ENCODE measurements at regions not wholly inside any gene's neighbourhood (a gene's known extent, or its start where the extent isn't known, plus 50 kb on each side); places are given as distances from the start of the nearest gene placed in this dataset.

GRCh38 chrX:39504850-39505259 is 592.9 kb downstream of the BCOR start:
- no peak for DNase-seq (ENCODE audit: missing footprints)
- intact Hi-C loops (cut with DNase I): no loop called here
- peak; percentile 71 for ATAC-seq

DNA sequence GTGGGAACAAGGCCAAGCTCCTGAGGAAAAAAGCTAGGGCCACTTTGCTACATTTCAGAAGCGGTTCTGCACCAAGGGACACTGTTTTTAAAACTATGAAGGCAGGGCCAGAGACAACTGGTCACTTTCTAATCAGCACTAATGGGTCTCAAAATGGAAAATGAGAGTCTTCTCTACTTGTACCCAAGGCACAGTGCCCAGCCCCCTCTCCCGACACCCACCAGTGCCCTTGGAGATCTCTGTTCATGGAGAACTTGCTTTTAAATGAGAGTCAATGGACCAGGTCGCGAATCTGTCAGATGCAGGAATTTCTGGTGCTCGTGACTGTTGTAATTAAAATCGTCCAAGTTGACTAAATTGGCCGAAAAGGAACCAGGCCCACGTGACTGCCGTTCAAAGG is 591.6 kb downstream of the BCOR start:
- intact Hi-C loops (cut with DNase I): no loop called here
- DNase-seq (ENCODE audit: missing footprints) (no peak), ATAC-seq (no peak)

GRCh38 chrX:39507034-39507433 is 590.7 kb downstream of the BCOR start:
- ATAC-seq: no peak
- intact Hi-C loops (cut with DNase I): no loop called here

GRCh38 chrX:39507617-39508299 is 590.0 kb downstream of the BCOR start:
- ATAC-seq: peak; percentile 79
- no peak for DNase-seq (ENCODE audit: missing footprints)
- intact Hi-C loops (cut with DNase I): no loop called here

More at GRCh38 chrX:39507034-39507433, 590.7 kb downstream of the BCOR start:
- no peak for DNase-seq (ENCODE audit: missing footprints)

DNA sequence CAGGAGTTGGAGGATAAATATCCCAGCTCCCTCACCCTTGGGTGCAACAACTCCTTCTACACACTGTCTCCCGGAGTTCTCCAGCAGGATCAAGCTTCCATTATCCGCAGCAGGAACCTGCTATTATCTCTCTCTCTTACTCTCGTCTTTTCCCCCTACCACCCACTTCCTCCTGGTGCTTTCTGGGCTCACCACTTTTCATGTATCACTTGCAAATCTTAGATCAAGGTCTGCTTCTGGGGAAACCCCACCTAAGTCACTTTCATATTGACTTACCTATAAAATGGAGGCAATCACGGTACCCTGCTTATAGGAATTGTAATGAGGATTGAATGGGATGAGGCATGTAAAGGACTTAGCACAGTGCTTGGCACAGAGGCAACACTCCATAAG is 589.5 kb downstream of the BCOR start:
- intact Hi-C loops (cut with DNase I): no loop called here
- no peak for DNase-seq (ENCODE audit: missing footprints)
- no peak for ATAC-seq

GRCh38 chrX:39509157-39509556 is 588.6 kb downstream of the BCOR start:
- intact Hi-C loops (cut with DNase I): no loop called here
- ATAC-seq (no peak), DNase-seq (ENCODE audit: missing footprints) (no peak)

GRCh38 chrX:39513836-39514235 is 583.9 kb downstream of the BCOR start:
- no peak for ATAC-seq
- intact Hi-C loops (cut with DNase I): no loop called here
- no peak for DNase-seq (ENCODE audit: missing footprints)

DNA sequence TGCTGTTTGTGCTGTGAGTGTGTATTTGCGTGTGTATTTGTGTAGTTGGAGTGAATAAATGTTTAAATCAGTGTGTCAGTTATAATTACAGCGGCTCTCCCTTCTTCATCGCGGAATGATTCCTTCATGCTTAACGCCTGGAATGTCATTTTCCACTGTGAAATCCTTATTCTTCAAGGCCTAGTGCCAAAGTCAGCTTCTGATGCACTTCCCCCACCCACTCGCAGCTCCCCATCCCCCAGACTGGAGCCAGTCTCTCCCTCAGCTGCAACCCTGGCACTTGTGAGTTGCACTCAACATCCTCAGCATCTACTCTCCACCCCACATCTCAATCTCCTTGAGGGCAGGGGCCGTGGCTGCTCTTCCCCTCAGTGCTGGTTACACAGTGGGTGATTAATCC is 583.0 kb downstream of the BCOR start:
- DNase-seq (ENCODE audit: missing footprints) (no peak), ATAC-seq (no peak)
- intact Hi-C loops (cut with DNase I): loop anchor here (5.0 kb wide), 1 partner anchor 38 kb away; no protein-coding TSS in a partner anchor

DNA sequence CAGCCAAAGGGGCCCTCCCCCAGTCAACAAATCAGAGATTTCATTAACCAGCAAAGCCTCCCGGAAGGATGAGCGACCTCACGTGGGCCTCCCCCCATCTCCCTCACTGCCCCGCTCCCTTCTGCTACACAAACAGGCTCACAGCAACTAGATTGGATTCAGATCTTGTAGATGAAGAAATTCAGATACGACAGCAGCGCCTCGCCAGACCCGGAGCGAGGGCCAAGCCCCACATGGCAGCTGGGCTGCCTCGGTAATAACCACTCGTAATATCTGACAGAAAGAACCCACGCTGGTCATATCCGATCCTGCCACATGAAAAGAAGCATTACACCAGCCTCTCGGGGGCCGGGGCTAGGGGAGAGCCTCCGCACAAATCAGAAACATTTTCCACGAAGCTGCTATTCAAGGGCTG is 581.3 kb downstream of the BCOR start:
- ATAC-seq (no peak), DNase-seq (ENCODE audit: missing footprints) (no peak)
- intact Hi-C loops (cut with DNase I): loop anchor here (5.0 kb wide), 1 partner anchor 39 kb away; no protein-coding TSS in a partner anchor

- intact Hi-C loops (cut with DNase I): loop anchor here (5.0 kb wide), 1 partner anchor 41 kb away; no protein-coding TSS in a partner anchor
- DNase-seq (ENCODE audit: missing footprints): no peak
- peak; percentile 73 for ATAC-seq
Observed at GRCh38 chrX:39518476-39519029, 579.2 kb downstream of the BCOR start.

DNA sequence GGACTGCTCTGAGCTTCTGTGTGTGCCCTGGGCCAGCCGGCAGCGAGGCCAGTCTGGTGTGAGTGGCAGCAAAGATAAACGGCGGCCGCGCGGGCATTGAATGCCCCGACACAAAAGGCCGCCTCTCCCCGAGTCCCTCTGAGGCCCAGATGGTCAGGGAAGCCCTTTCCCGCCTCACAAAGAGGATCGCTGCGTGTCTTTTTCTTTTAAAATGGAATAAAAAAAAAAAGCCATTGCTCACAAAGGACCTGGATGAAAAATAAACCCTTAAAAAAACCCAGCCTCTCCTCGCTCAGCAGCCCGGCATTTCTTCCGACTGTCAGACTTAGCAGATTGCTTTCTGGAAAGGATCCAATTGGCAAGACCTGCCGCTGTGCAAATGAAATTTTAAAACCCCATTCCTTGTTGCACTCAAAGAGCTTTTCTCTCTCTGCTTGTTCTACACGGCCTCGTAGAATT is 578.7 kb downstream of the BCOR start:
- intact Hi-C loops (cut with DNase I): loop anchor here (5.0 kb wide), 1 partner anchor 42 kb away; no protein-coding TSS in a partner anchor
- DNase-seq (ENCODE audit: missing footprints): no peak
- peak; percentile 15 for ATAC-seq

- peak; percentile 81 for ATAC-seq
- peak; percentile 50 for DNase-seq (ENCODE audit: missing footprints)
- intact Hi-C loops (cut with DNase I): loop anchor here (5.0 kb wide), 1 partner anchor 42 kb away; no protein-coding TSS in a partner anchor
Observed at GRCh38 chrX:39519566-39520301, 578.0 kb downstream of the BCOR start.

GRCh38 chrX:39525758-39526157 is 572.0 kb downstream of the BCOR start:
- DNase-seq (ENCODE audit: missing footprints) (no peak), ATAC-seq (no peak)
- intact Hi-C loops (cut with DNase I): no loop called here

DNA sequence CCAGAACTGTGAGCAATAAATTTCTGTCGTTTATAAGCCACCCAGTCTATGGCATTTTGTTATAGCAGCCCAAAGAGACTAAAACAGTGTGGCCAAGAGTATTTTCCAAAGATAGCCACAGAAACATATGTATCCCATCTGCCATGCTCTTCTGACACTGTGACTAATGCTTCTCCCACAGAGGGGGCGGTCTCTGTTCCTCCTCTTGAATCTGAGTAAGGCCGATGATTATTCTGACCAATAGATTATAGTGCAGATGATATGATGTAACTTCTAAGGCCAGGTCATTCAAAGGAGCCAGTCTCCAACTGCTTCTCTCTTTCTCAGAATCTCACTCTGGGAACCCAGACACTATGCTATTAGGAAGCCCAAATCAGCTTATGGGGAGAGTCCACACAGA is 570.7 kb downstream of the BCOR start:
- ATAC-seq: no peak
- no peak for DNase-seq (ENCODE audit: missing footprints)
- intact Hi-C loops (cut with DNase I): no loop called here

- intact Hi-C loops (cut with DNase I): no loop called here
- ATAC-seq: no peak
- no peak for DNase-seq (ENCODE audit: missing footprints)
Observed at GRCh38 chrX:39528161-39528916, 569.4 kb downstream of the BCOR start.

GRCh38 chrX:39532761-39533160 is 565.0 kb downstream of the BCOR start:
- intact Hi-C loops (cut with DNase I): no loop called here
- no peak for ATAC-seq
- DNase-seq (ENCODE audit: missing footprints): no peak

DNA sequence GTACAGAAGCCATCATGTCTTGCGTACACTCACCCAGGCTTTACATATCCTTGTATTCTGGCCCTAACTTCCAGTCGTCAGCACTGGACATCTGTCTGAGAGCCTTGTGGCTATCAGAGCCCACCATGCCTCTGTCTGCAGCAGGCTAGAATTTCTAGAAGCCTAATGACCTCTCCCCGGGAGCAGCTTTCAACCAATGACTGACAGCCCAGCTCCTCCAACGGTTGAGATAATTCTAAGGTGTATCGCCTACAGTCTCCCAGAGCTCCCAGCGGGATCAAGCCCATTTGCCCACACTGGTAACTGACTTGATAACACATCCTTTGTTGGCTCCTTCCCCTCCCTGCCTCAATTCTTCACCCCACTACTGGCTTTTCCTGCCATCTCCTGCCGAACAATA is 562.8 kb downstream of the BCOR start:
- intact Hi-C loops (cut with DNase I): no loop called here
- DNase-seq (ENCODE audit: missing footprints): no peak

DNA sequence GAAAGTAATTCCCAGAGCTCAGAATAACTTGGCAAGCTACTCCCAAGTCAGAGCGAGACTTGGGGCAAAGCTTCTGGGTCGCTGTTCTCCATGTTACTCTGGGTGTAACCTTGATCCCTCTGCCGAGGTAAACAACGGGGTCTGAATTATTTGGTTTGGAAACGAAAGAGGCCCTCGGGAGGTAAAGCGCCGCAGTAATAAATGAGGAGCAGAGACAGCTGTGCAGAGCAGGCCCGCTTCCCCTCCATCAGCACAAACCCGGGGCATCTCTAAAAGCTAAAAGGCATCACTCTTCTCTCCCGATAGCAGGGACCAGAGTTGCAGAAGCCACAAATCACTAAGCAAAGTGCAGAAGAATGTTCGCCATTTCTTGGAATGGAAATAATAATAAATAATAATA is 561.5 kb downstream of the BCOR start:
- intact Hi-C loops (cut with DNase I): no loop called here
- no peak for ATAC-seq
- DNase-seq (ENCODE audit: missing footprints): no peak

More for the DNA sequence above, 562.8 kb downstream of the BCOR start:
- ATAC-seq: no peak

- DNase-seq (ENCODE audit: missing footprints) (no peak), ATAC-seq (no peak)
- intact Hi-C loops (cut with DNase I): no loop called here
Observed at GRCh38 chrX:39541881-39542280, 555.9 kb downstream of the BCOR start.
